A673 (cell line): ENCODE measurements at regions not wholly inside any gene's neighbourhood (a gene's known extent, or its start where the extent isn't known, plus 50 kb on each side); places are given as distances from the start of the nearest gene placed in this dataset.

Experiments
- BruUV-seq: library from RNA; stranded (reverse); fragments of 400-500 nt; replicated peaks from 2 replicates; lab custom pipeline; 2021; lab: Mats Ljungman, UMichigan
- CTCF ChIA-PET: fragments of 300-600 bp; sonication (Branson Sonifier 250); formaldehyde crosslinking; loops from one replicate; lab custom pipeline; 2022; ENCODE audit warnings: antibody characterized with exemption; lab: Charles Lee
- POLR2A ChIA-PET: fragments of 300-600 bp; sonication (Branson Sonifier 250); formaldehyde crosslinking; loops from one replicate; lab custom pipeline; 2022; ENCODE audit warnings: antibody characterized with exemption; ENCODE audit not compliant: low non-redundant PET; lab: Charles Lee
- DNase-seq: peaks from one replicate; pipeline ENCODE4 v3.0.0-alpha.2; 2015; ENCODE audit warnings: low spot score
- H3K27ac ChIP-seq: fragments of 200-600 bp; sonication (generic); 2 replicates; pipeline ENCODE4 v1.5.1; 2016; ENCODE audit warnings: mixed run types, low read depth, mild to moderate bottlenecking, mixed read lengths, antibody characterized with exemption, low read length; ENCODE audit not compliant: poor library complexity, severe bottlenecking
- H3K27me3 ChIP-seq: fragments of 200-600 bp; sonication (generic); replicated peaks from 2 replicates; pipeline ENCODE4 v1.6.1; 2017; ENCODE audit warnings: mixed run types, low read depth, mild to moderate bottlenecking, mixed read lengths, antibody characterized with exemption, low read length; ENCODE audit not compliant: insufficient read depth, poor library complexity
- H3K36me3 ChIP-seq: fragments of 200-600 bp; sonication (generic); 2 replicates; pipeline ENCODE4 v1.6.1; 2016; ENCODE audit warnings: mixed run types, mild to moderate bottlenecking, mixed read lengths, antibody characterized with exemption, low read length; ENCODE audit not compliant: insufficient read depth, poor library complexity, severe bottlenecking
- H3K4me1 ChIP-seq: fragments of 200-600 bp; sonication (generic); 2 replicates; pipeline ENCODE4 v1.6.1; 2017; ENCODE audit warnings: mixed run types, mild to moderate bottlenecking, mixed read lengths, antibody characterized with exemption, low read length; ENCODE audit not compliant: insufficient read depth, poor library complexity, severe bottlenecking
- H3K4me3 ChIP-seq: fragments of 200-600 bp; sonication (generic); 2 replicates; pipeline ENCODE4 v1.5.1; 2016; ENCODE audit warnings: low read depth, mixed run types, mild to moderate bottlenecking, mixed read lengths, low read length; ENCODE audit not compliant: poor library complexity, severe bottlenecking
- H3K9me3 ChIP-seq: fragments of 200-600 bp; sonication (generic); 2 replicates; pipeline ENCODE4 v1.6.1; 2016; ENCODE audit warnings: mixed run types, low read depth, mild to moderate bottlenecking, mixed read lengths, antibody characterized with exemption, low read length; ENCODE audit not compliant: poor library complexity, severe bottlenecking
- CTCF ChIP-seq: fragments of 300-800, 200-600 bp; sonication (generic); conservative IDR thresholded peaks from 2 replicates; pipeline ENCODE4 v1.5.1; 2017; ENCODE audit warnings: low read depth, mild to moderate bottlenecking, antibody characterized with exemption, low read length, moderate library complexity, mixed read lengths
- EZH2 ChIP-seq: fragments of 200-600 bp; sonication (generic); IDR thresholded peaks from 2 replicates; pipeline ENCODE4 v1.6.1; 2017; ENCODE audit warnings: borderline replicate concordance, low read depth, mild to moderate bottlenecking, mixed read lengths, antibody characterized with exemption, low read length; ENCODE audit not compliant: poor library complexity, severe bottlenecking
- intact Hi-C: fragments of 100-400 bp; cut with micrococcal nuclease; formaldehyde crosslinking; loops from one replicate; pipeline ENCODE4 v1.10.0; 2022; ENCODE audit not compliant: unreplicated experiment

- POLR2A ChIA-PET, result no interaction called here
- Histone ChIP-seq H3K9me3 (no peaks in the 10 kb centered on the region), H3K4me1 (no peaks in the 10 kb centered on the region), H3K36me3 (no peaks in the 10 kb centered on the region), H3K27ac (no peak overlapping the region), H3K27me3 (no peaks in the 10 kb centered on the region), H3K4me3 (no peak overlapping the region)
- CTCF ChIA-PET, result no interaction called here
- intact Hi-C loops, result loop anchor here (10.0 kb wide), 1 partner anchor 186 kb away; no protein-coding TSS in a partner anchor
- TF ChIP-seq EZH2, result no peak
- peak; percentile 19 for DNase-seq
- no TSS peak for BruUV-seq
These were observed 79.6 kb upstream of the SPATA12 start for GRCh38 chr3:56980798-56981390.

GRCh38 chr3:56980243-56980642 is 80.2 kb upstream of the SPATA12 start:
- no TSS peak for BruUV-seq
- TF ChIP-seq CTCF (no peak), EZH2 (no peak)
- CTCF ChIA-PET, result no interaction called here
- no peak overlapping the region for H3K27ac ChIP-seq
- H3K36me3 ChIP-seq, result no peaks in the 10 kb centered on the region
- no peaks in the 10 kb centered on the region for H3K9me3 ChIP-seq
- no peaks in the 10 kb centered on the region for H3K27me3 ChIP-seq
- intact Hi-C loops, result loop anchor here (10.0 kb wide), 1 partner anchor 185 kb away; no protein-coding TSS in a partner anchor
- H3K4me3 ChIP-seq, result no peak overlapping the region
- POLR2A ChIA-PET, result no interaction called here
- DNase-seq, result no peak
- H3K4me1 ChIP-seq, result no peaks in the 10 kb centered on the region

- ChIA-PET CTCF (no interaction called here), POLR2A (no interaction called here)
- BruUV-seq, result no TSS peak
- no peak overlapping the region for H3K27ac ChIP-seq
- no peaks in the 10 kb centered on the region for H3K27me3 ChIP-seq
- no peaks in the 10 kb centered on the region for H3K9me3 ChIP-seq
- H3K36me3 ChIP-seq, result no peaks in the 10 kb centered on the region
- no peak for TF ChIP-seq CTCF
- DNase-seq, result no peak
- intact Hi-C loops, result loop anchor here (10.0 kb wide), 1 partner anchor 185 kb away; no protein-coding TSS in a partner anchor
- no peak overlapping the region for H3K4me3 ChIP-seq
- H3K4me1 ChIP-seq, result no peaks in the 10 kb centered on the region
These were observed 80.7 kb upstream of the SPATA12 start for GRCh38 chr3:56979791-56980190.

- Histone ChIP-seq H3K36me3 (no peaks in the 10 kb centered on the region), H3K27ac (no peak overlapping the region), H3K4me3 (no peak overlapping the region), H3K4me1 (no peaks in the 10 kb centered on the region), H3K9me3 (no peaks in the 10 kb centered on the region), H3K27me3 (no peaks in the 10 kb centered on the region)
- no peak for DNase-seq
- ChIA-PET POLR2A (no interaction called here), CTCF (no interaction called here)
- intact Hi-C loops, result no loop called here
- TF ChIP-seq EZH2, result no peak
- no peak for TF ChIP-seq CTCF
- BruUV-seq, result no TSS peak
These were observed 82.9 kb upstream of the SPATA12 start for GRCh38 chr3:56977561-56977889.
